Esophagus muscularis mucosa (tissue), 4 donors: ENCODE measurements at regions not wholly inside any gene's neighbourhood (a gene's known extent, or its start where the extent isn't known, plus 50 kb on each side); places are given as distances from the start of the nearest gene placed in this dataset.

Experiments used
- EP300 ChIP-seq: sonication (generic); formaldehyde crosslinking; IDR thresholded peaks from one replicate; pipeline ENCODE4 v1.6.1; 2017; ENCODE audit warnings: antibody characterized with exemption
- POLR2A ChIP-seq: fragments of 450-650 bp; IDR thresholded peaks from one replicate; pipeline ENCODE4 v1.6.1; 2017; ENCODE audit warnings: antibody characterized with exemption, moderate library complexity, mild to moderate bottlenecking, low read depth
- POLR2AphosphoS5 ChIP-seq, 2 donors: sonication (generic); formaldehyde crosslinking; IDR thresholded peaks; one replicate each; pipeline ENCODE4 v1.6.1; 2017; ENCODE audit warnings: antibody characterized with exemption in 2 of 2
- TF ChIP-seq, protein P1 (sequence below), 3 experiments: fragments of 200-600 bp in 2 of 3; fragments of 450-650 bp in 1 of 3; sonication (generic) in 2 of 3; IDR thresholded peaks; one replicate each; pipeline ENCODE4 v1.5.1; 2017 to 2019; ENCODE audit warnings: antibody characterized with exemption in 3 of 3, mild to moderate bottlenecking in 2 of 3, moderate library complexity in 1 of 3

DNA sequence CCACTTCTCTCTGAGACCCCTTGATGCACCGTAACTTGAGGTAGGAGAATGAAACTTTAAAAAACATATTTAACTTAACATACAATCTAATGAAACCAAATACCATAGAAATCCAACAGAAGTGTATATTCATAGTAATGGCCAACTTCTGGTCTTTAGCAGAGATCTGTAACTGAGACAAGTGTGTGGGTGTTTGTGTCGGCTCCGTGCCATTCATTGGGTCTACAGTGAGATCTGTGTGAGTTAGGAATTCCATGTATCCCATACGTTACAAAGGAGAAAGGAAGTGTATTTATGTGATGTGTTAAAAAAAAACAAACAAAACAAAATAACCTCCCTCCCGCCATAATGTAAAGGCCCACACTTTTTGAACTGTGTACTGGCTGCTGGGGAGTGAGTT is 348.0 kb upstream of the NR3C2 start:
- no peak for TF ChIP-seq POLR2A
- TF ChIP-seq, protein P1, sequence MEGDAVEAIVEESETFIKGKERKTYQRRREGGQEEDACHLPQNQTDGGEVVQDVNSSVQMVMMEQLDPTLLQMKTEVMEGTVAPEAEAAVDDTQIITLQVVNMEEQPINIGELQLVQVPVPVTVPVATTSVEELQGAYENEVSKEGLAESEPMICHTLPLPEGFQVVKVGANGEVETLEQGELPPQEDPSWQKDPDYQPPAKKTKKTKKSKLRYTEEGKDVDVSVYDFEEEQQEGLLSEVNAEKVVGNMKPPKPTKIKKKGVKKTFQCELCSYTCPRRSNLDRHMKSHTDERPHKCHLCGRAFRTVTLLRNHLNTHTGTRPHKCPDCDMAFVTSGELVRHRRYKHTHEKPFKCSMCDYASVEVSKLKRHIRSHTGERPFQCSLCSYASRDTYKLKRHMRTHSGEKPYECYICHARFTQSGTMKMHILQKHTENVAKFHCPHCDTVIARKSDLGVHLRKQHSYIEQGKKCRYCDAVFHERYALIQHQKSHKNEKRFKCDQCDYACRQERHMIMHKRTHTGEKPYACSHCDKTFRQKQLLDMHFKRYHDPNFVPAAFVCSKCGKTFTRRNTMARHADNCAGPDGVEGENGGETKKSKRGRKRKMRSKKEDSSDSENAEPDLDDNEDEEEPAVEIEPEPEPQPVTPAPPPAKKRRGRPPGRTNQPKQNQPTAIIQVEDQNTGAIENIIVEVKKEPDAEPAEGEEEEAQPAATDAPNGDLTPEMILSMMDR (IDR thresholded peaks at IDR 0.05) = no peak
- TF ChIP-seq POLR2AphosphoS5 (IDR thresholded peaks at IDR 0.05) = no peak
- no peak for TF ChIP-seq EP300
